ENCODE measurements at regions not wholly inside any gene's neighbourhood (a gene's known extent, or its start where the extent isn't known, plus 50 kb on each side); places are given as distances from the start of the nearest gene placed in this dataset.

- H3K27me3 Mint-ChIP-seq (ENCODE audit: insufficient read depth, unreplicated experiment) = peaks cover 3% of the 10 kb centered on the region
- POLR2A ChIA-PET = no interaction called here
- intact Hi-C loops (cut with micrococcal nuclease; ENCODE audit: unreplicated experiment) = no loop called here
- Histone ChIP-seq H3K4me1 (no peaks in the 10 kb centered on the region), H3K36me3 (ENCODE audit: control insufficient read depth, insufficient read depth, low read length) (no peaks in the 10 kb centered on the region), H3K9me3 (no peaks in the 10 kb centered on the region), H3K4me3 (ENCODE audit: low read depth, low read length) (no peak overlapping the region), H3K27me3 (replicated peaks; ENCODE audit: control insufficient read depth, insufficient read depth, low read length) (no peaks in the 10 kb centered on the region)
- no peak overlapping the region for H3K4me3 Mint-ChIP-seq (ENCODE audit: unreplicated experiment)
- H3K27ac Mint-ChIP-seq (ENCODE audit: unreplicated experiment) = no peak overlapping the region
- BruUV-seq (replicated peaks) = no TSS peak
- H3K36me3 Mint-ChIP-seq (ENCODE audit: insufficient read depth, unreplicated experiment) = no peaks in the 10 kb centered on the region
- peaks cover 8% of the 10 kb centered on the region for H3K9me3 Mint-ChIP-seq (ENCODE audit: unreplicated experiment)
- no peaks in the 10 kb centered on the region for H3K4me1 Mint-ChIP-seq (ENCODE audit: low read depth, unreplicated experiment)
- CTCF ChIA-PET = no interaction called here
- TF ChIP-seq CTCF (IDR thresholded peaks at IDR 0.05; ENCODE audit: insufficient read depth in 1 of 2, low read depth in 1 of 2, low read length in 1 of 2, severe bottlenecking in 1 of 2, unreplicated experiment in 1 of 2) = no peak
- DNase-seq = no peak
These were observed 727.6 kb upstream of the ARGLU1 start for GRCh38 chr13:107295416-107296140.

GRCh38 chr13:107293924-107294323, 726.0 kb upstream of the ARGLU1 start:
- no peaks in the 10 kb centered on the region for H3K4me1 ChIP-seq
- no peak for TF ChIP-seq CTCF (IDR thresholded peaks at IDR 0.05; ENCODE audit: insufficient read depth in 1 of 2, low read depth in 1 of 2, low read length in 1 of 2, severe bottlenecking in 1 of 2, unreplicated experiment in 1 of 2)
- H3K27ac Mint-ChIP-seq (ENCODE audit: unreplicated experiment) = no peak overlapping the region
- H3K4me3 ChIP-seq (ENCODE audit: low read depth, low read length) = no peak overlapping the region
- no peaks in the 10 kb centered on the region for H3K27me3 Mint-ChIP-seq (ENCODE audit: insufficient read depth, unreplicated experiment)
- DNase-seq = no peak
- H3K9me3 Mint-ChIP-seq (ENCODE audit: unreplicated experiment) = peaks cover 8% of the 10 kb centered on the region
- no peak overlapping the region for H3K4me3 Mint-ChIP-seq (ENCODE audit: unreplicated experiment)
- H3K4me1 Mint-ChIP-seq (ENCODE audit: low read depth, unreplicated experiment) = no peaks in the 10 kb centered on the region
- ChIA-PET CTCF (no interaction called here), POLR2A (no interaction called here)
- no peaks in the 10 kb centered on the region for H3K36me3 ChIP-seq (ENCODE audit: control insufficient read depth, insufficient read depth, low read length)
- intact Hi-C loops (cut with micrococcal nuclease; ENCODE audit: unreplicated experiment) = no loop called here
- no TSS peak for BruUV-seq (replicated peaks)
- no peaks in the 10 kb centered on the region for H3K27me3 ChIP-seq (replicated peaks; ENCODE audit: control insufficient read depth, insufficient read depth, low read length)
- H3K9me3 ChIP-seq = no peaks in the 10 kb centered on the region
- no peaks in the 10 kb centered on the region for H3K36me3 Mint-ChIP-seq (ENCODE audit: insufficient read depth, unreplicated experiment)

DNA sequence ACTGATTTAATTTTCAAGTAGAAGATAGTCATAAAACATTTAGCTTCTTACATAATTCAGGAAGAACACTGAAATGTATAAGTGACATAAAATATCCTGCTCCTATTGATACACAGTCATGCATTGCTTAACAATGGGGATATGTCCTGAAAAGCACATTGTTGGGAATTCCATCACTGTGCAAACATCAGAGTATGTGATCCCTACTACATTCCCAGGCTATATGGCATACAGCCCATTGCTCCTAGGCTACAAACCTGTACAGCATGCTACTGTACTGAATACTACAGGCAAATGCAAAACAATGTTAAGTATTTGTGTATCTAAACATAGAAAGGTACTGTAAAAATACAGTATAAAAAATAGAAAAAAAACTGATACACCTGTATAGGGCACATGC, 723.9 kb upstream of the ARGLU1 start:
- Mint-ChIP-seq H3K4me3 (ENCODE audit: unreplicated experiment) (no peak overlapping the region), H3K36me3 (ENCODE audit: insufficient read depth, unreplicated experiment) (no peaks in the 10 kb centered on the region), H3K27ac (ENCODE audit: unreplicated experiment) (no peak overlapping the region), H3K4me1 (ENCODE audit: low read depth, unreplicated experiment) (no peaks in the 10 kb centered on the region), H3K27me3 (ENCODE audit: insufficient read depth, unreplicated experiment) (no peaks in the 10 kb centered on the region), H3K9me3 (ENCODE audit: unreplicated experiment) (peaks cover 8% of the 10 kb centered on the region)
- no peaks in the 10 kb centered on the region for H3K36me3 ChIP-seq (ENCODE audit: control insufficient read depth, insufficient read depth, low read length)
- intact Hi-C loops (cut with micrococcal nuclease; ENCODE audit: unreplicated experiment) = no loop called here
- CTCF ChIA-PET = no interaction called here
- DNase-seq = no peak
- no peak overlapping the region for H3K4me3 ChIP-seq (ENCODE audit: low read depth, low read length)
- POLR2A ChIA-PET = no interaction called here
- TF ChIP-seq CTCF (IDR thresholded peaks at IDR 0.05; ENCODE audit: insufficient read depth in 1 of 2, low read depth in 1 of 2, low read length in 1 of 2, severe bottlenecking in 1 of 2, unreplicated experiment in 1 of 2) = no peak
- no peaks in the 10 kb centered on the region for H3K9me3 ChIP-seq
- BruUV-seq (replicated peaks) = no TSS peak
- no peaks in the 10 kb centered on the region for H3K27me3 ChIP-seq (replicated peaks; ENCODE audit: control insufficient read depth, insufficient read depth, low read length)
- no peaks in the 10 kb centered on the region for H3K4me1 ChIP-seq
